C1 segment of cervical spinal cord (tissue), 14 donors: ENCODE measurements at regions not wholly inside any gene's neighbourhood (a gene's known extent, or its start where the extent isn't known, plus 50 kb on each side); places are given as distances from the start of the nearest gene placed in this dataset.
"Not testable (repeated sequence)": the region's sequence is repeated elsewhere in the genome, so short reads cannot be mapped to it uniquely, and the experiment has no call there.

Experiments used
- DNase-seq, 14 donors: peaks; one replicate each; lab custom pipeline; 2025; lab: John Stamatoyannopoulos, UW

GRCh38 chr9:129561594-129562281 is 59.2 kb downstream of the C9orf50 start:
- DNase-seq: peak in 2 of 14 donors; percentile 16 to 25

- no peak for DNase-seq
Measured at GRCh38 chr9:129560881-129561306, 60.0 kb downstream of the C9orf50 start.

GRCh38 chr9:129559506-129559881 is 61.4 kb downstream of the C9orf50 start:
- no peak for DNase-seq

GRCh38 chr9:129558551-129559505 is 62.1 kb downstream of the C9orf50 start:
- peak in 1 of 14 donors; percentile 13 for DNase-seq

GRCh38 chr9:129558063-129558550 is 62.8 kb downstream of the C9orf50 start:
- no peak for DNase-seq

- DNase-seq: no peak
Measured at GRCh38 chr9:129557192-129558036, 63.5 kb downstream of the C9orf50 start.

- DNase-seq: no peak
Measured at GRCh38 chr9:129556491-129557191, 64.3 kb downstream of the C9orf50 start.

- DNase-seq: no peak
Measured at GRCh38 chr9:129555512-129556215, 65.2 kb downstream of the C9orf50 start.

GRCh38 chr9:129554649-129555048 is 66.3 kb downstream of the C9orf50 start:
- DNase-seq: no peak

- DNase-seq: no peak
Measured at GRCh38 chr9:129553277-129553676, 67.6 kb downstream of the C9orf50 start.

- DNase-seq: no peak
Measured at GRCh38 chr9:129552064-129552463, 68.8 kb downstream of the C9orf50 start.

GRCh38 chr9:129551393-129551973 is 69.4 kb downstream of the C9orf50 start:
- DNase-seq: no peak

GRCh38 chr9:129550977-129551376 is 69.9 kb downstream of the C9orf50 start:
- DNase-seq: not testable (repeated sequence)

- peak in 11 of 14 donors; percentile 58 to 89 (median 69) for DNase-seq
Measured at GRCh38 chr9:129550199-129550839, 70.6 kb downstream of the C9orf50 start.

GRCh38 chr9:129549684-129550083 is 71.2 kb downstream of the C9orf50 start:
- peak in 10 of 14 donors; percentile 38 to 80 (median 53) for DNase-seq

- DNase-seq: no peak
Measured at GRCh38 chr9:129549139-129549538, 71.8 kb downstream of the C9orf50 start.

GRCh38 chr9:129548571-129549135 is 72.2 kb downstream of the C9orf50 start:
- peak in 3 of 14 donors; percentile 21 to 74 (median 27) for DNase-seq

- DNase-seq: no peak
Measured at GRCh38 chr9:129547869-129548570, 72.9 kb downstream of the C9orf50 start.
